Right kidney (tissue), 1 donor: ENCODE measurements at regions not wholly inside any gene's neighbourhood (a gene's known extent, or its start where the extent isn't known, plus 50 kb on each side); places are given as distances from the start of the nearest gene placed in this dataset.
"Not testable (repeated sequence)": the region's sequence is repeated elsewhere in the genome, so short reads cannot be mapped to it uniquely, and the experiment has no call there.

Source experiments
- DNase-seq: peaks from one replicate; pipeline ENCODE4 v3.0.0-alpha.2; 2016

DNA sequence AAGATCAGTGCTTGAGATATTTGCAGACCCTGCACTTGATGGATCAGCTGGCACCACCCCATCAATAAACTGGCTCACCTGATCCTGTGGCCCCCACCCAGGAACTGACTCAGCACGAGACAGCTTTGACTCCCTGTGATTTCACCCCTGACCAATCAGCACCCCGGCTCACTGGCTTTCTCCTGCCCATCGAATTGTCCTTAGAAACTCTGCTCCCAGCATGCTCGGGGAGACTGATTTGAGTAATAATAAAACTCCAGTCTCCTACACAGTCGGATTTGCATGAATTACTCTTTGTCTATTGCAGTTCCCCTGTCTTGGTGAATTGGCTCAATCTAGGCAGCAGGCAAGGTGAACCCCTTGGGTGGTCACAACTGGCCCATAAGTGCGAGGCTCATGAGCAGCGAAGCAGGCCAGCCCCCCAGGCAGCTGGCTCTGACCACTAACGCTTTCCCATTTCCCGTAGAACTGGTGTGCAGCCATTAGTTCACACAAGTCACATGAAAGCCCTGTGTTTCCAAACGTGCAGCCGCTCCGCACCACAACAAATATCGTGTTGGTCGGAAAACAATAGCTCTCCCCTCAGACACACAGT lies 79.6 kb downstream of the RSPH3 start:
- no peak for DNase-seq

DNA sequence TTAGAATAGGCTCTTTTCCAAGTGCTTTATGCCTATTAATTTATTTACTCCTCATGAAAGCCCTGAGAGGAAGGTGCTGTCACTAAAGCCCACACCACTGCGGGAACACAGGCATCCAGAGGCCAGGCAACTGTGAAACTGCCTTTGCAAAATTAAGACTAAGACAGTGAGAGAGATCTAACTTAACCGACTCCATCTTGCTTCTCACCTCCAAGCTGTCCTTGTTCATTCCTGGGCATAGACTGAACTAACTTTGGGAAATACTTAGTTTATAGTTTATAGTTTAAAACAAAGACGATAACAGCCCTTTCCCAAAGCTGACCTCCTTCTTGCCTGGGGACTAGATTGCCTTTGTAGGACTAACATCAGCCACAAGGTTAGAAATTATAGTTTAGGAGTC lies 80.1 kb downstream of the RSPH3 start:
- DNase-seq, result no peak

DNA sequence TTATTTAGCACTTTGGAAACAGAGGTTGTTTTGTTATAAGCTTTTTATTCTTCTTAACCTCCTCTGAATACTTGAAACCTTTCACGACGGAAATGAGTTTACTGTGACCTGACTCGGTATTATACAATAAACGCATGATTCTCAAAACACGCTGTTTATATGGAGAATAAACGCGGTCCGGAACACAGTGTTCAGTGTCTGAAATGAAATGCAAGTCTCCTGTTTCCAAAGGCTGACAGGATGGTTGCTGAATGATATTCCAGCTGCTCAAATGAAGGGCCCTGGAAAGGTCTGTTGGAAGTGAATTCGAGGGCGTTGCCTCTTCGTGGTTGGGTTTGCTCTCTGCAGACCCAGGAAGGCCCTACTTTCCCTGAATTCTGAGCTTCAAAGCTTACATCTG lies 83.4 kb downstream of the RSPH3 start:
- no peak for DNase-seq

DNA sequence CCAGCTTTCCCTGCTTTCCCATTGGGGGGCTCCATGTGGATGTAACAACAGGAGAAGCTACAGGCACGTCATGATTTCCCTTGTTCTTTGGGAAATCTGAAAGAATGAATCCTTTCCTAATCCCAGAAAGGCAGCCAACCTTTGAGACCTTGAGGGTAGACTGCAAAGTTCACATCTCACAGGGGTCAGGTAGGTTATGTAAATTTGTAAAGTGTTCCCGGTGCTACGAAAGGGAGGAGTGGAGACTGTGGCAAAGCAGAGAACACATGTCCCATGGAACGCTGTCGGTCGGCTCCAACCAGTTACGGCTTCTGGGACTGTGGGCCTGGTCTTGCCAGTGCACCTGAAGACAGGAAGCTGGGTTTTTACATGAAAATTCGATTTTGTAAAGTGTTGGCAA lies 85.1 kb downstream of the RSPH3 start:
- DNase-seq, result no peak

DNA sequence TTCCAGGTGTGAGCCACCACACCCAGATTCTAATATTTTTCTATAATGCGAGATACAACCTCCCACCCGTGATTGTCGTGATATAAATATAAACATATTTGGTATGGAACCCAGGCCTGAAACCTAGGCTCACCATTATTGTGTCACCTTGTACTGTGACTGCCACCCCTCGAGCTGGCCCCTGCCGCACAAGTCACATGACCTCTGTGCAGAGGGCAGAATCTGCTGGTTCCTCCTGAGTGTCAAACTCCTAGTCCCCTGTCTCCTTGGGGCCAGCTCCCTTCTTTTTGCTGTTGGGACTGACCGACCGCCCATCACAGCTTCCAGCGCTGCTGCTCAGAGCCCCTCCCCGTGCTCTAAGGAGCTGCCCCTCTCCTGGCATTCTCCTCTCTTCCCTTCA lies 86.4 kb downstream of the RSPH3 start:
- DNase-seq, result no peak

DNA sequence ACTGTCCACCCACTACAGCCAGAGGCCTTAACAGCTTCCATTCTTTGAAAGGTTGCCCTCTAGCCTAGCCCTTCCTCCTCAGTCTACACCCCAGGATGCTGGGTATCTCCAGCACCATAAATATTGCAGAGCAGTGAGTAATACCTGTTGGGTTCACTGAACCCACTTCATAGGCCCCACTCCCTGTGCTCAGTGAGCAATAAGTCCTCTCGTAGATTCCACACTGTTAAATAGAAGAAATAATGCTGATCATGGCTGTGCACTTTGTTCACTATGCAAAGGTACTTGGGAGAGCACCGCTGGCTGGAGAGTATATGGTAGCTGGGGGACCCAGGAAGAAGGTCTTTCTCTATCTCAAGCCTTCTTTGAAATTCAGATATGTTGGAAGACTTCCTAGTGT lies 87.3 kb downstream of the RSPH3 start:
- no peak for DNase-seq

DNA sequence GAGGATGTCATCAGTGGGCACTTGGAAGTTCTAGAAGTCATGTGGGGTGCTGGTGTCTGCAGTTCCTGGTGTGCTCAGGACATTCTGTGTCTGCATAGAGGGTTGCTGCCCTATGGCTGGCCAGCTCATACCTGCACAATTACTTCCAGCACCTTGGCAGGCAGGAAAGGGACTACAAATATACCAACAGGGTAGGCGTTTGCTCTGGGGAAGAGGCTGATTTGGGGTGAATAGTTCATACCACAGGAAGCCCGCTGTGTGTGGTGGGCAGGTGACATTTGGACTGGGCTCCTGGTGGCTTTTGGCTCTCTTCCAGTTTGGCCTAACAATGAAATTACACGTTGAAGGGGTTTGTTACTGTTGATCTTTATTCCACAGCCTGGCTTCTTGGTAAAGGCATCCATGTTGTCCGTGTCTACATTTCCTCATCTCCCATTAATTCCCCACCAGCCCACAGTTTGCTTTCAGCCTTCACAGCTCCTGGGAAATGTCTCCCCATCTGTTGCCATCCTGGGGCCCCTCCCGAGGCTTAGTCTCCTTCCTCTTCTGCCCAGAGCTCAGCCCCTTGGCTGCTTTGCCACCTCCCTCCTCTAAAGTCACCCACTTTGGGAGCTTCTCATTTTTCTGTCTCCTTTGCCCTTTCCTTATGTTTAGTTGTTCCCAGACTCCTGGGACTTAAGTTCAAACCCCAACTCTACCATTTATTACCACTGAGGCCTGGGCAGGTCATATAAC lies 88.1 kb downstream of the RSPH3 start:
- no peak for DNase-seq

DNA sequence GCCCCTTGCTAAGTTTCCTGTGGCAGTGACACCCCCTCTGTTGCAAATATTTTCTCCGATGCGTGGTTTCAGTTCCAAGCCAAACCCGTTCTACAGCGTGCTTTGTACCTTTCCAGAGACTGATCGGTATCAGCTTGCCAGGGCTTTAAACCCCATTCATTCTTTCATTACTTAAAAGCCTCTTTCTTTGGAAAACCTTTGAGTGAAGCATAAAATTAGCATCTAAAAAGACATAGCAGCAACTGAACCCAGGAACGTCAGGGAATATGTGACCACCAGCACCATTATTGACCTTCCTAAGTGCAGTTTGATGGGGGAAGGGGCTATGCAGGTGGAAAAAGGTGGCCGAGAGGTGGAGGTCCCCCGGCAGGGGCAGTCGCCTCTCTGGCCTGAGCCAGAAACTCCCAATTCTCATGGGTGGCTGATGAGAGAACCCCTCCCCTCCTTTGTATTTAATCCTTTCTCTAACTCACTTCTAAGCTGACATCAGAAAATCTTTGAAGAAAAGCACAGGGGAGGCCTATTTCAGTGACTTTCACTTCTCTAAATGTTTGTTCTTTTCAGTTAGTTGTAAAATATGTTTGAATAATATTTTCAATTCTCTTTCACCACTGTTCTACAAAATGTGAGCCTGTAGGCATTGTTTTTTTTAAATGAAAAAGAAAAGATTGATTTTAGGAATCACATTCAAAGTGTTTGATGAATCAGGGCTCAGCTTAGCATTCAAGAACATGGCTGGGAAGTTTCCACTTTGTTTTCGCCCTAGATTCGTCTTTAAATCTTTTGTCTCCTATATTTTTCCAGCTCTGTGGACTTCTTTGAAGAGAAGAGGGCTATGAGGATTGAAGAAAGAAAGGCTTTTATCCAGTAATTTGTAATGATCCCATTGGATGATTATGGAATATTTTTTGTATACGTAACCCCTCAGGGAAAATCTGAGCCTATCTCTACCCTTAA lies 89.2 kb downstream of the RSPH3 start:
- DNase-seq, result no peak

DNA sequence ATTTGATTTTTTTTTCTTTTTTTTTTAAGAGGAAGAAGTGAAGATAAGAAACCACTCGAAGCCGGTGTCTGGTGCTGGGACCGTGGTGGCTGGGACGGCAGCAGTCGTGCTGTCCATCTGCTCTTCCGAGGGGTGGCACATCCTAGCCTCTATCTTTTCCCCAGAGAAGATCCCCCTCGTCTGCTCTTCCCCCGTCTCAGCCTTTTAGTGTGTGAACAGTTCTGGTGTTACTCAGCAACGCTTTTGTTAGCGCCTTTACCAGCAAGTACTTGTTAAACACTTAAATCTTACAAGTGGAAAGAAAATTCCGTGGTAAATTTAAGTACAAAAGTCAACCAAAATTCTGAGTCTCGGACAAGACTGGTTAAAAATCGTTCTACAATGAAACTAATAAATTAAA lies 90.1 kb downstream of the RSPH3 start:
- DNase-seq, result no peak

DNA sequence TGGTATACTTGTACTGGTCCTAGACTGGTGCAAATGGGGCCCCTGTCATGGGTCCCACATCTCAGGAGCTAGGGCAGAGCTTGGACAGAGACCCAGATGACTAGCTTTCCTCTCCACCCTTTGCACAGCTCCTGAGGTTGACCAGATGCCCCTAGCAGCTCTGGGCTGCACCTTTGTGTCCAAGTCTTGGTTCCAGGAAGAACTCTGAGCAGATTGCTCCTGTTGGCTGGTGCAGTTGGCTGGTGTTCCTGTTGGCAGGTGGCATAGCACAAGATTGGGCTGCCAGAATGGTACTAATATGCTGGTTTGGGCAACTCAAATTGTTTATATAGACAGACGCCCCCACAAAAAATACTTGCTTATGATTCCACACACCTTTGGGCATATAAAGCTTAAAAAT lies 89.4 kb upstream of the EZR start:
- DNase-seq, result no peak

DNA sequence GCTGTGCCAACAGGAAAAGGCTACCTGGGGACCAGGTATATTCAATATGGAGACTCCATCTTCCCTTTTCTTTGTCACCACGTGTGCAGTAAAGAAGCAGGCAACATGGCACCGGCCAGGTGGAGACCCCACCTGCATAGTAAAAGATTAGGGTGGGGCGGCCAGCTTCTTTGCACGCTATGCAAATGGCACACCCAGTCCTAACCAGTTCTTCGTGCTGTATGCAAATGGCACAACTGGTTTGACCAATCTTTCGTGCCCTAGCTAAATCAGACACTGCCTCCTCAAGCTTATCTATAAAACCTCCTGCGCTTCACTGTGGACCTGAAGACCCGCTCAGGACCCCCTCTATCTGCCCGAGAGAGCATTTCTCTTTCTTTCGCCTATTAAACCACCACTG lies 88.8 kb upstream of the EZR start:
- DNase-seq, result no peak

DNA sequence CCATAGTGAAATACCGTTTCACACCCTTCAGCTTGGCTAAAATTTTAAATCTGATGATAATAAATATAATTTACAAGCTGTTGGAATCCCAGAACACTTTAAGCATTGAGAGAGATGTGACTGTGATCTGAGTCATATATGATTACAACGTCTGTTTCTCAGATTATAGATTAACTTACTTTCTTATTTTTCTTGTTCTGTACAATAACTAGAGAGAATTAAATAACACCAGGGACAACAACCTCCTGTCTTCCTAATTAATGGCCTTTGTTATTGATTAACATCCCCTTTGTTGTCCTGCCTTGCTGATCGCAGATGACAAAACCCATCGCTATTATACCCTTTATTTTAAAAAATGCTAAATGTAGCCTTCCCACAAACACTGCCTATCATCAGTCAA lies 87.8 kb upstream of the EZR start:
- DNase-seq, result no peak

DNA sequence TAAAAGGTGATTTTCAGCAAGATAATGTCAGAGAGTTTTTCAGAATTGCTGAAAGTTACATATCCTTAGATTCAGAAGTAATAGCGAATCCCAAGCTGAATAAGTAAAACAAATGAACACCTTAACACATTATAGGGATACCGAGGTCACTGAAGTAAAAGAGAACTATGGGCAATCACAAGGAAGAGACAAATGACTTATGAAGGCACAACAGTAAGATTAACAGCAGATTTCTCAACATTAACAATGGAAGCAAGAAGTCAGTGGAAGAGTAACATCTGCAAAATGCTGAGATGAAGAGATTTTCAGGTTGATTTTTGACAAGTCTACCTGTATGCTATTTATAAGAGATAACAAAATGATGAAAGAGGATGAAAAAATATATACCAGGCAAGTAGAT lies 86.1 kb upstream of the EZR start:
- DNase-seq, result no peak

DNA sequence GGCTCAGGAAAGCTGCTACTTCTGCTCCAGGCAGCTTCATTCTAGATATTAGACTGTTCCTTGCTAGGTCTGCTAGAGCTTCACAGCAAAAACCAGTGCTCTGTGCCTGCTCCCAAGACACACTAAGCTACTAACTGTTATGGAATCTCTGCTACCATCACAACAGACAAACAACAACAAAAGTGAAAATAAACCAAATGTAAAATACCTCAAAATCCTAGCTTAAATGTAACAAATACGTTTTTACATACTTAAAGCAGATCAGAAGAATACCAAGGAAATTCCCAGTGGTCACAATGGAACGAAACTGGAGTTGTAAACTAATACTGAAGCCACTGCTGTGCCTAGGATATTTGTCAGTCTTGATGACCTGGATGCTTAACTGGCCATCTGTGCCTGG lies 84.6 kb upstream of the EZR start:
- DNase-seq, result no peak

DNA sequence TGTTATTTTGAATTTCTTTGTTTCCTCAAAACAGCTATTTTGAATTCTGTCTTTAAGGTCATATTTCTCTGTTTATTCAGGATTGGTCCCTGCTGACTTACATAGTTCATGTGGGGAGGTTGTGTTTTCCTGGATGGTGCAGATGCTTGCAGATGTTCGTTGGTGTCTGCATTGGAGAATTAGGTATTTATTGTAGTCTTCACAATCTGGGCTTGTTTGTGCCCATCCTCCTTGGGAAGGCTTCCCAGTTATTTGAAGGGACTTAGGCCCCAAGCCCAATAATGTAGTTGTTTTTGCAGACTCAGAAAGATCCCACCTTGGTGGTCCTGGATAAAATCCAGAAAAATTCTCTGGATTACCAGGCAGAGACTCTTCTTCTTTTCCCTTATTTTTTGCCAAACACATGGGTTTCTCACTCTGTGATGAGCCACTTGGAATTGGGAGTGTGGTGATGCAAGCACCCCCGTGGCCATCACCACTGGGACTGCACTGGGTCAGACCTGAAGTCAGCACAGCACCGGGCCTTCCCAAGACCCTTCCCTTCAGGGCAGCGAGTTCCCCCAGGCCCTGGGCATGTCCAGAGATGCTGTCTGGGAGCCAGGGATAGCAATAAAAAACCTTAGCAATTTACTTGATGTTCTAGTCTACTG lies 81.6 kb upstream of the EZR start:
- no peak for DNase-seq

DNA sequence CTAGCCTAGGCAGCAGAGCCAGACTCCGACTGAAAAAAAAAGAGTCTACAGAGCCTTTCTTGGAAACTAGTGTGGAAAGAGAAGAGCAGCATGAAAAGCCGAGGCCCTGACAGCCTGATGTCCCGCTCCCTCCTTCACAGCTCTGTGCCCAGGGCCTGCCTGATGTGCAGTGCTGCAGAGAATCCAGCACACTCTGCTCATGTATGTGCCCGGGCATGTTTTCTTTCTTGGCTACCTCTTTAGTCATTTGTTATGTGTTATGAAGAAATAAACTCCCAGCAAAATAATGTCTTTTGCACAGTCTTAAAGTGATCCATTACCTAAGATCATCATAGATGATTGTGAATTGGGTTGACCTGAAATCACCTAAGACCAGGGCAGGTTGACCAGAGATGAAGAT lies 78.1 kb upstream of the EZR start:
- no peak for DNase-seq

DNA sequence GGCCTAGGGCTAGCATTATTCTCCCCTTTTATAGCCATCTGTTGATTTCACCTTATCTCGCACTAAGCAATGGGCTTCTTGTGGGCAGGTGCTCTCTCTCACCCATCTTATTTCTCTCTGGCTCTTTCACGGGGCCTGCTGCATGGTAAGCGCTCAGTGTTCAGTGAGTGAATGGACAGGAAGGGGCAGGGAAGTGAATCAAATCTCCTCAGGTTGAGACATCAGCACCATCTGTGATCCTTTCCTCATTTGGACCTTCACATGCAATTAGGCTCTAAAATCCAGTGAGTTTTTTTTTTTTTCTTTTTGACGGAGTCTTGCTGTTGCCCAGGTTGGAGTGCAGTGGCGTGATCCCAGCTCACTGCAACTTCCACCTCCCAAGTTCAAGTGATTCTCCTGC lies 76.5 kb upstream of the EZR start:
- DNase-seq, result no peak

DNA sequence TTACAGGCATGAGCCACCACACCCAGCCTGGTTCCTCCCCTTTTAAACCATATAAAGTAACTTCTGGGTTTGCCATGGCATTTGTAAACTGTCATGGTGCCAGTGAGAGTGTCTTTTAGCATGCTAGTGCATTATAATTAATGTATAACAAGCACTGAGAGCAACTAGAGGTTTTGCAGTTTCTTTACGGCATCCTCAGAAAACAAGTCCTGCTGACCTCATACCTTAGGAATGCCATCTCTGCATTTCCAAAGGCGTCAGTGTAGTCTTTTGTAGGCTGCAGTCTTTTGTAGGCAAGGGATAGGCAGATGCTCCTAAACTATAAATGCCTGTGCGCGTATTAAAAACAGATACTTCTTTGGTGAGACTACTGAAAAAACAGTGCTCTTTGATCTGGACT lies 75.0 kb upstream of the EZR start:
- peak; percentile 25 for DNase-seq

DNA sequence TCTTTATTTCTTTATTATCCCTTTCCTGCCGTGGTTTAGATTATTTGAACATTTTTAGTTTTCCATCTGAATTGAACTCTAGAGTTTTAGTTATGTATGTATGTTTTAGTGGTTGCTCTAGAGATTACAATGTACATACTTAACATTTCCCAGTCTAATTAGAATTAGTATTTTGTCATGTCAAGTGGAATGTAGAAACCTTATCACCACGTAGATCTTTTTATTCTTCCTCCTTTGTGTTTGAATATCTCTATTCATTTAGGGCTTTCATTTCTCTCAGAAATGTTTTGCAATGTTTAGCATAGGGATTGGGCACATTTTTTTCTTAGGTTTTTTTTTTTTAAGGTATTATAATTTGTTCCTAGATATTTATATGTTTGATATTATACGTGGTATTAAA lies 73.1 kb upstream of the EZR start:
- DNase-seq, result no peak

DNA sequence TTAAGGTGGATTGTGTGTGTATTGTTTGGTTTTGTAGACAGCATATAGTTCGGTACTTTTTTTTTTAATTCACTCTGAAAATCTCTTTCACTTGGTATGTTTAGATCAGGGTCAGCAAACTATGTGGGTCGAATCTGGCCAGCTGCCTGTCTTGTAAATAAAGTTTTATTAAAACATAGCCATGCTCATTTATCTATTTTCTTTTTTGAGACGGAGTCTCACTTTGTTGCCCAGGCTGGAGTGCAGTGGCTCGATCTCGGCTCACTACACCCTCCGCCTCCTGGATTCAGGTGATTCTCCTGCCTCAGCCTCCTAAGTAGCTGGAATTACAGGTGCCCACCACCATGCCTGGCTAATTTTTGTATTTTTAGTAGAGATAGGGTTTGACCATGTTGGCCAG lies 72.4 kb upstream of the EZR start:
- DNase-seq, result not testable (repeated sequence)

DNA sequence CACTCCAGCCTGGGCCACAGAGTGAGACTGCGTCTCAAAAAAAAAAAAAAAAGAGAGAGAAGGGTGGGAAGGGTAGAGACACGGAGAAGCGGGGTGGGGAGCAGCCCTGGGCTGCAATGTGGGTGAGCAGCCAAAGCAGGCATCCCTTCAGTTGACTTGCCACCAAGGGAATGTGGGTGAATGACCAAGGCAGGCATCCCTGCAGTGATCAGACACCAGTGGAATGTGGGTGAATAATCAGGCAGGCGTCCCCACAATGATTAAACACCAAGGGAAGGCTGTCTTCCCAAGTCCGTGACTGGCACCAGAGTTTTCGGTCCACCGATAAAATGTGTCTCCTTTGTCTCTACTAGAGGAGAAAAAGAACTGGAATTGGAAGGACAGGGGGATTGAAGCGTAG lies 69.0 kb upstream of the EZR start:
- not testable (repeated sequence) for DNase-seq

DNA sequence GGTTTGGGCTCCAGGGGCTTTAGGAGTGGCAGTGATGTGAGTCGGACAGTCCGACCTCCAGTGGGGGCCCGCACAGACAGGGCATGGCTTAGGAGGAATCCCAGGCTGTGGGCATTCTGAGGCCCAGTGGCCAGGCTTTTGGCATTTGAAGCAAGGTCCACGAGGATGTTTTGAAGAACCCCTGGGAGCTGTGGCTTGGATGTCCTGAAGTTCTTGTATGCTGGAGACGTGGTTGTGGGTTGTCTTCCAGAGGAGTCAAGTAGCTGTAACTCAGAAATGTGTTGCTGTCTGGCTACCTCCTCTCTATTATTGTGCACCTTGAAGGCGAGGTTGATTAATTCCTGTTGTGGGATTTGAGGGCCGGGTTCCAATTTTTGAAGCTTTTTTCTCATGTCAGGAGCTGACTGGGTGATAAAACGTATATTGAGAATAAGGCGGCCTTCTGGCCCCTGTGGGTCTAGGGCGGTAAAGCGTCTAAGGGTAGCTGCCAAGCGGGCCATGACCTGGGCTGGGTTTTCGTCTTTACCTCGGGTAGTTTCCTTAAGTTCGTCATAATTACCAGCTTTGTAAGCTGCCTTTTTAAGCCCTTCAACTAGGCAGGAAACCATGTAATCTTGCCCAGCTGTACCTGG lies 67.3 kb upstream of the EZR start:
- not testable (repeated sequence) for DNase-seq
